CD4-positive, alpha-beta T cell treated with Interleukin-10 for 1 hour (primary cell): ENCODE measurements at regions not wholly inside any gene's neighbourhood (a gene's known extent, or its start where the extent isn't known, plus 50 kb on each side); places are given as distances from the start of the nearest gene placed in this dataset.
A peak's percentile ranks its signal among the peaks of the same experiment; 100 is the strongest.
"Not testable (repeated sequence)": the region's sequence is repeated elsewhere in the genome, so short reads cannot be mapped to it uniquely, and the experiment has no call there.

Experiments used
- DNase-seq: peaks from one replicate; pipeline ENCODE4 v3.0.0-alpha.2; 2020

DNA sequence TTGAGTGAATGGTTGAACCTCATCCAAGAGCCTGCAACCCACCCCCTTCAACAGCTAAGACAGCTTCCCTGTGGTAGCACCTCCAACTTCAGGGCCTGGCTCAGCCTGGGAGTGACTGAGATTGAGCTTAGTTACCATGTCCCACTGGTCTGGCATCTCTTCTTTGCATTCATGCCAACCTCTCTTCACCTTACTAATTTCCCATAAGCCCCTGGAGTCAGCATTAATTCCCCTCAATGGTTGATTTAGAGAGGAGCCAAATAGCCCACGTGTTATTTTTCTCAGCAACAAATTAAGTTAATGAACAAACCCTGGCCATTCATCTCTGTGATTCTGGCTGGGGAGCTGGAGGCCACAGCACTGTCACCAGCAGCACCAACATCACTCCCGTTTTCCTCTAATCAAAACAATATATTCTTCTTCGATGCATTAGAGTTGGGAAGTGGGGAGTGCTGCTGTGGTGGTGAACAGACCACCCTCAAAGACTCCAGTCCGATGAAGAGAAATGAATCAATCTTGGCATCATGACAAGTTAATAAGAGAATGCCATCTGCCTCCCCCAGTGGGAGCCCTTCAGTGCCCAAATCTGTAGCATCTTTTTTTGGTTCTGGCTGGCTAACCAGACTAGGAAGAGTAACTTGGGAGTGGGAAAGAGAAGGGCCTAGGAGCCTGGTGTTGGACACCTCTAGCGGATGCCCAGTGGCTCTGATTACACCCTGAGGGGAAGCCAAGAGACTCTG lies 83.2 kb upstream of the ADRA1D start:
- no peak for DNase-seq

DNA sequence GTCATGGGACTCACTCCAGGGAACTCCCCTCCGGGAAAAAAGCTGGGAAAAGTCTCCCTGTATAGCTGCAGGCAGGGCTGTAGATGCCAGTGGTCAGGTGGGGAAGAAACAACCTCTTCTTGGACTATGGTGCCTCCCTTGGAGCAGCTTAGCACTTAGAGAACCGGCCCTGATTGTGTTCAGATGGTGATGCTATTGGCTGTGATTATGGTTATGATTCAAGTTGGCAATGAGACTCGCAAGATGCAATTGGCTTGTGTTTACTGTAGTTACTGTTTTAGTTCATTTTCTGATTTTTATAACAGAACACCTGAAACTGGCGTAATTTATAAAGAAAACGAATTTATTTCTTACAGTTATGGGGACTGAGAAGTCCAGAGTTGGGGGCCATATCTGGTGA lies 80.9 kb upstream of the ADRA1D start:
- no peak for DNase-seq

DNA sequence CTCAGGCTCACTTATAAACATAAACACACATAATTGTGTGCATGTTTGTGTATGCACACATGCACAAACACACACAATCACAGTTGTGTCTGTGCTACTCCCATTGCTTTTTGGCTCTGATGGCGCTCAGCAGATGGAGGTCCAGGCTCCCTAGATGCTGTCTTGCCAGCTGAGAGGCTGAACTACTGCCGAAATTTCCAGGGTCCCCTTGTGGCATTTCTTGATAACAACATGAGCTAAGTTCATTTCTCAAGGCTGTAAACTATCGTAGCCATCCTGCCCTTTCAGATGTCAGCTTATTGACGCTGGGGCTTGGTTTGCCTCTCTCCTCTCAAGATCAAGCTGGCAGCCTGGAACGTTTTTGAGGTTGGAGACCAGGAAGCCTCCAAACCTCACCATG lies 80.1 kb upstream of the ADRA1D start:
- DNase-seq: no peak

DNA sequence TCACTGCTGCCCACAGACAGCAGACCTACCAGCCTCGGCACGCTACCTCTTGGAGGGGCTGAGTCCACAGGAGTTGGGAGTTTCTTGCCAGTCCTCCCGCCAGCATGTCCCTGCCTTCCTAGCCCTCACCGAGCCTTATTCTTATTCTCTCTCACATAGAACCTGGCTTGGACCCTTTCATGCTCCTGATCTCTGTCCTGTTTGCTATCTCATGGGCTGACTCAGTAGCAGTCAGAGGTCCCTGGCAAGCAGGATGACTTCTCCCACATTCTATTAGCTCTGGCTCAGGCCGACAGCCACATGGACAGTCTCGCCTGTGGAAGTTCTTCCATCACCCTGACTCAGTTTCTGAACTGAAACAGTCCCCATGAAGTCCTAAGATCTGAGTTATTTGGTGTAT lies 79.5 kb upstream of the ADRA1D start:
- no peak for DNase-seq

DNA sequence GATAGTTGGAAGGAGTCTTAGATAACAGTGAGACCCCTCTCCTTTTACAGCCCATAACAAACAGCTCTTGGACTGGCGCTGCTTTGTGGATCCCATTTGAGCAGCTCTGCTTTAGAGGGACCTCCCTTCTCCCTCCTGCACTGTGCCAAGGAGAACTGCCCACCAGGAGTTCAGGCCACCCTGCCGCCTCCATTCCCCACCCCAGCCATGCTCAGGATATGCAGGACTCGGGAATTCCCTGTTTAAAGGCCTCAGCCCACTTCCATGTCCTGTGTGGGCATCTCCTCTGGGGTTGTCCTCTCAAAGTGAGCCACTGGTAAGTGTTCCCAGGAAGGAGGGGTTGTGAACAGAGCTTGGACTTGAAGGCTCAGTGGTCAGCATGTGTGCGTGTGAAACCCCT lies 78.9 kb upstream of the ADRA1D start:
- DNase-seq: no peak

DNA sequence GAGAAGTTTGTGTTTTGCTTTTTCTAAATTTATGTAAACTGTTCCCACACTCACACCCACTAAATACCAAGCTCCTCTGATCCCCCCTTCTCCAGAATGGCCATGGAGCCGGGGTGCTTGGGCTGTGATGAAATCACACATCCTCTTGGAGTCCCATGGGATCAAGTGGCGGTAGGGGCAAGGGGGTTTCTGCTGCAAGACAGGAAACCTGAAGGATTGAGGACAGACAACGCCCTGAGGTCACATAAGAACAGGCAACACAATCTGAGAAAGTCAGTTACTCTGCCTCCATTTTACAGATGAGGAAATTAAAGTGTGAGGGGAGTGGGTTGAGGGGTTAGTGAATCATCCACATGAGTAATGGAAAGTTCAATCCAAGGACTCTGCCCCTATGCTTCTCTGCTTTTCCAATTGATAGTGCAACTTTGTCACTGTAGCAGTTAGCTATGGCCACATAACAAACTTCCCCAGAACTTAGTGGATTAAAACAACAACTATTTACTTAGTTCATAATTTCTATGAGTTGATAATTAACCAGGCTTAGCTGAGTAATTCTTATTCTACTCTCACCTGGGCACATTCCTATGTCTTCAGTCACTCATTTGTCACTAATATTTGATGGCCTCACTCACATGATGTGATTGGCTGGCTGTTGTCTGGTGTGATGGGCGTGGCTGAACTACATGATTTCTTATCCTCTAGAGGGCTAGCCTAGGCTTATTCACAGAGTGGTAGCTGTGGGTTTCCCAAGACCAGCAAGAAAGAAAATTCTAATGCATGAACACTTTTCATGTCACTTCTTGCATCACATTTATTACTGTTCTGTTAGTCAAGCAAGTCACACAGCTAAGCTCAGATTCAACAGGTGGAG lies 77.3 kb upstream of the ADRA1D start:
- DNase-seq: no peak

DNA sequence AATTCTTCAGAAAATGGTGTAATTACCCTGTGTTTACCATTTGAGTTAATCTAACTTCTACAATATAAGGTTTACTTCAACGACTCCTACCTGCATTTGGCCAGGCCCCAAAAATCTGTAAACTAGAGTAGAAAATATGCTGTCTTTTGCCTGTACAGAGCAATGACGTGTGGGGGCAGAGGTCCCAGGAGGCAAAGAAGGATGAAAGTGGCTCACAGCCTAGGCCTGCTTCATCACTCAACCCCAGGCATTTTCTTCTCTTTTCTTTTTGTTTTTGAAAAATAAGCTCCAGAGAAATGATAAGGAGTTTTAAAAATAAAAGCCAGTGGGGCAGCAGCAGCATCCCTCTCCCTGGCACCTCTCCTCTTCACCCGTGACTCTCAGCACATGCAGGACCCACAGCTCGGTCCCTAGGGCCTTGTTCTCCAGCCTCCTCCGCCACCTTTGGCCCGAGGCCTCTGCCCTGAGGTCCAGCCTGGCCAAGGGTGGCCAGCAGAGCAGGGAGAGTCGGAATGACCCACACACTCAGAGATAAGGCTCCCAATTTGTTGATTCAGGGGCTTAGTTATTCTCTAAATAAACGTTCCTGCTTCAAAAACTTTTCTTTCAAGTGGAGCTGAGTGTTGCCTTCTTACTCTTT lies 76.6 kb upstream of the ADRA1D start:
- DNase-seq: no peak

DNA sequence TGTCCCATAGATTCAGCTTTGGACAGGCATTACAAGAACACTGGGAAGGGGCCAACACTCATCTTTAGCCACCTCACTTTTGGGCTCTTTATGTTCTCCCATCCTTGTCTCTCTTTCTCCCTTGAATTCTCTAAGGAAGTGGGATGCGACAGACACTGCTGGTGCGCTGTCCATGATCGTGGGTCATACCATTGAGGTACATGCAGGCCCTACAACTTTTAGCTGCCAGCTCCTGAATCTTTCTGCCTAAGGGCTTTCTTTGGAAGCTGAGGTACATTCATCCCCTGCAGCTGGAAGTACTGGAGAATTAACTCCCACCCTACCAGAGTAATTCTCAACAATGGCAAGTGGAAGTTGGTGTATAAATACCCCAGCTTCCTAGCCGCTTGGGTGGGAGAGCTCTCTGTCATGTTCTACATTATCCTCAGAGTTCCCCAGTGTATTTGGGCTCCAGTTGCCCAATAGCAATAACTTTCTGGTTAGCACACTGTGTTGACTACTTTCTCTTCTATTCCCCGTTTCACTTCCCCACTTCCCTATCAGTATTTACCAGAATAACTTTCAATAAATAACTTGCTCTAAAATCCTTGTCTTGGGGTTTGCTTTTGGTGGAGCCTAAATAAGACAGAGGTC lies 75.6 kb upstream of the ADRA1D start:
- no peak for DNase-seq

DNA sequence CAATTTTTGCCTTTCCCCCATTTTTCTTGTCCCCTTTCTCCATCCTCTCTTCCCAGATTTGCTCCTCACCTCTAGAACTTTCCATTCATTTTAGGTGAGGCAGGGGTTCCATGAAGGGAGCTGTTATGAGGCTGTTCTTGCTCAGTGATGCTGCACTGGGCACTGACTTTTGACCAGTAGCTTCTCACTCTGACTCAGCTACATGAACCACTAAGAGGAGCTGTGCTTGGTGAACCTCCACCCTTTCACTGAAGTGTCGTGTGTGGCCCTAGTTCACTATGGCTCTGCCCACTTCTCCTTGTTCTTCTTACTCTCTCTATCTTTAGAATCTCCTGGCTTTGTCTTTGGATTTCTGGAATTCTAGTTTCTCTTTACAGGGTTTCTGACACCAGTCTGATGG lies 73.4 kb upstream of the ADRA1D start:
- DNase-seq: no peak

DNA sequence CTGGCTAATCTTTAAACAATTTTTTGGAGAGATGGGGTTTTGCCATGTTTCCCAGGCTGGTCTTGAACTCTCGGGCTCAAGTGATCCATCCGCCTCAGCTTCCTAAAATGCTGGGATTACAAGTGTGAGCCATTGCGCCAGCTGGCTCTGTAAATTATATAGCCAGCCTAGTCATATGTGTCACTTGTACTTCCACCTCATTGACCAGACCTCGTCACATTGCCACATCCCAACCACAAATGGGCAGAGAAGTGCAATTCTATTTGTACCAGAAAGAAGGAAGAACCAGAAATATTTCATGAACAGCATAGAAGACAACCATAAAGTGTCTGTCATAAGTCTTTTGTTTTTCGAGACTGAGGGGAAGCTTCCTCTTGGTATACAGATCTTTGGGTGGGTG lies 71.2 kb upstream of the ADRA1D start:
- peak; percentile 7 for DNase-seq

DNA sequence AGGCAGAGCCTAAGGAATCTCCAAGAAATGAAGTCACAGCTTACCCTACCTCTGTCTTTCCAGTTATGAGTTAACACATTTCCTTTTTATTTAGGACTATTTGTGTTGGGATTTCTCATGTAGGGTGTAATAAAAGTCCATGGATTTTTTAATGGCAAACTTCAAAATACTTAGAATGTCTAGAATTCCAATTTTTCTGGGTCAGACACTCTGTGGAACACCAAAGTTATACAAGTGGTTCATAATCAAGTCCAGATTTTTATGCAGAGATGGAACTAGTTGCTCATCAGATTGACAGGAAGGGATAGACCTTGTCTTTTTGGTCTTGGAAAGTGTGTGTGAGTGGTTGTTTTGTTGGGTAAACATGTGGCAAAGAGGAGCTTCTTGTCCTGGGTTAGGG lies 69.8 kb upstream of the ADRA1D start:
- DNase-seq: no peak

DNA sequence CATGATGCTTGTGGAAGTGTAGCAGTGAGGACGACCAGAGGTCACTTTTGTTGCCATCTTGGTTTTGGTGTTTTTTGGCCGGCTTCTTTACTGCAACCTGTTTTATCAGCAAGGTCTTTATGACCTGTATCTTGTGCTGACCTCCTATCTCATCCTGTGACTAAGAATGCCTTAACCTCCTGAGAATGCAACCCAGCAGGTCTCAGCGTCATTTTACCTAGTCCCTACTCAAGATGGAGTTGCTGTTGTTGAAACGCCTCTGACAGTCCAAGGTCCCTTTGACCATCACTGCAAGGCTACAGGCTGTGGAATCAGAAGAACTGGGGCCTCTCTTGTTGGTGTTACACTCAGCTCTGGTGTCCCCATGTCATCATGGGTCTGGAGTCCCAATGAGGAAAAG lies 61.5 kb upstream of the ADRA1D start:
- DNase-seq: not testable (repeated sequence)

DNA sequence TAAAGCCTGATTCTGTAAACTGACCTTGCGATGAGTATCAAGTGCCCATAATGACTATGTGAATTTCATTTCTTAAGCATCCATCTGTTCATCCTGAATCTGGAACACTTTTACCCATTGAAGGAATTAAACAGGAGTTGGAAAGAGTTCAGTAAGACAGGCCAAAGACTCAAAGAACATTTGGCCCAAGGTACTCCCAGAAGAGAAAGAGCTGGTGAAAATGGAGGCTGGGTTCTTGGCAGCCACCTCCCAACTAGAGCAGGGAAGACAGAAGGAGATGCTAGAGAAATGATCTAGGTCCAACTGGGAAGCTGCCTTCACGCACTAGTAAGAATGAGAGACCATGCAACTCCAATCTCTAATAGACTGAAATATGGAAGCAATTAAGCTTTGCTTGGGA lies 57.1 kb upstream of the ADRA1D start:
- DNase-seq: no peak

DNA sequence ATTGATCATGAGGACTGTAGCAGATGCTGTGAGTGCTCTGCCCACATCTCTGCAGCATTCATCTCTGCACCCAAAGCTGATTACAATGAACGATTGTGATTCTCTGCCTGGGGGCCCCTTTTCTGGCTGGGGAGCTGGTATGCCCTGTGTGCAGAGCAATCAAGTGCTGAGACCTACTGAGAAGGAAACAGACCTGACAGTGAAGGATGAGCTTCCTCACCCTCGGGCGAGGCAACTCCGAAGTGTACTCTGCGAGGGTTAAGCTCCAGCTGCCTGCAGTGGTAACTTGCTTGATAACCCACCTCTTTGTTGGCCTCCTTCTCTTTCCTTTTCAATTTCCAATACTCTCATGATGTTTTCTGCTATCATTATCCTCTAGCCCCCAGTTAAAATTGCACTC lies 56.0 kb upstream of the ADRA1D start:
- no peak for DNase-seq

DNA sequence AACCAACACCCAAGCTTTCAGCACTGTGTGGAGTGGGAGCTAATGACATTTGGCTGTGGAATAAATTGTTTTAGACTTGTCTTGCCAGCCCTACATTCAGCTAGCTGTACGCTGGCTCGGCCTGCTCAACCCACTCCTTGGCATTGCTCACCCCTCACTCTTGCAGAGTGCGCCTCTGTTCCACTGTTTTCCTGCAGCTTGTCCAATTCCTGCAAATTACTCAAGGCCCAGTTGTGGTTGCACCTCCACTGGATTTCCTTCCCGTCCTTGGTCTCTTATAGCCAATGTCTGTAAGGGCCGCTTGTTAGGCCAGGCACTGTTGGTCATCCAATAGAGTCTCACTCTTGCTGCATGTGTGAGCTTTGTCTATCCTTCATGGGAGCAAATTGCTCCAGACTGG lies 55.5 kb upstream of the ADRA1D start:
- no peak for DNase-seq

DNA sequence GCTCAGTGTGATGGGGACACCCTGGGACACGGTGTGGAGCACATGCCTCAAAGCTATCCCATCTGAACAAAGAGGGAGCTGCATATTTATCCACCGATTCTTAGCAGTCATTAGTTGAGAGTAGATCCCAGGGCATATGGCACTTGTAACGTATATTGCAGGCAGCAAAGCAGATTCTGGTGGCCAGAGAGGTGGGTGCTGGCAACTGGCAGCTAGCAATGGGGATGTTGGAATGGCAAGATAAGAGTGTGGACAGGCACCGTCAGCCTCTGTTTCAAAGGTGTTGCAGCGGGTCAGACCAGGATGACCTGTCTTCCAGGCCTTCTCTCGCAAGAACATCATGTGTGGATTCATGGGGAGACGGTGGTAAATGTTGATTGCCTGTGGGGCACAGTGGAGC lies 54.0 kb upstream of the ADRA1D start:
- DNase-seq: no peak

DNA sequence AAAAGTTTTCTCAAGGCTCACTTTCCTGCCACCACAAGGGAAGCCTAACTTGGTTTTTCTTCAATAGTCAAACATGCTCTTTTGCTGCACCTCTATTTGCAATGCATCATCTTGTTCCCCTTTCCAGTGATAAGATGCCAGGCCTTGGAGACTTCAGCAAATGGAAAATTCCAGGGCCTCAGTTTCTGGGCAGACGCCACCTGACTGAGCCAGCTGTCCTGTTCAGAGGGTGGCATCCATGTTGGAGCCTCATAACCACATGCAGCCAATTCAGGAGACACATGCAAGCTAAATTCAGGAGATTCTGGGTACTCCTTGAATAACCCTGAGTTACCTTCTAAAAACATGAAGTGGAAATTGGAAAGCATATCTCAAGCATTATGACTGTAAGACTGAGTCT lies 51.8 kb upstream of the ADRA1D start:
- DNase-seq: no peak

DNA sequence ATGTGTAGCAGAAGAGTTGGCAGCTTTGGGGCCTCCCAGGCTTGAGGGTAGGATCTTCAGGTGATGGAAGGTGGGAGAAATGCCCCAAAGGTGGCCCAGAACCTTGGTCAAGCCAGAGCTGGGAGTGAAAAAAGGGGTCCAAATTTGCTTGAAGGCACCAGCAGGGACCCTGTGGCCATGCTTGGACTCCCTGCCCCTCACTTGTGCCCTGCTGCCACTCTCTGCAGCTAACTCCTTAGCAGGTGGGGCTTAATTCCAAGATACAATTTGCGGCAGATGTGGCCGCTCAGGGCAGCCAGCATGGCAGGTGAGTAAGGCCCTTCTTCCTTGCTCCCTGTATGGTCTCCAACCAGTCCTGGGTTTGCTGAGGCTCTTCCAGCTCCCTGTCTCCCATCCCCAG lies 51.3 kb upstream of the ADRA1D start:
- DNase-seq: no peak

DNA sequence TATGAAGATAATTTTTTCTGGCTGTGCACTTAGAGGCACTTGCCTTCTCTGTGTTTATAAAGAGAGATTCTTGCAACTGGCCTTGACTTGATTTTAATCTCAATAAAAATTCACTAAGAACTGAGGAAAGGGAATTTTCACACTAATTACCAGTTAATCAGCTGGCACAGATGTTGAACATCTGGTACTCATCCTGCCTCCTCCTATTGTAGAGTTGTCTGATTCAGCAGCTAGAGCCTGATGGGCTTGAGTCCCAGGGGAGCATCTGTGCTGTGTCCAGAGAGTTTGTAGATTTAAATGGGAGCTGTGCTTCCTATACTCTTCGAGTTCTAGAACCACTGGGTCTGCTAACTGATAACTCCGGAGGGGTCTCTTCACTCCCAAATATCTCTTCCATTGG lies 50.7 kb upstream of the ADRA1D start:
- no peak for DNase-seq

DNA sequence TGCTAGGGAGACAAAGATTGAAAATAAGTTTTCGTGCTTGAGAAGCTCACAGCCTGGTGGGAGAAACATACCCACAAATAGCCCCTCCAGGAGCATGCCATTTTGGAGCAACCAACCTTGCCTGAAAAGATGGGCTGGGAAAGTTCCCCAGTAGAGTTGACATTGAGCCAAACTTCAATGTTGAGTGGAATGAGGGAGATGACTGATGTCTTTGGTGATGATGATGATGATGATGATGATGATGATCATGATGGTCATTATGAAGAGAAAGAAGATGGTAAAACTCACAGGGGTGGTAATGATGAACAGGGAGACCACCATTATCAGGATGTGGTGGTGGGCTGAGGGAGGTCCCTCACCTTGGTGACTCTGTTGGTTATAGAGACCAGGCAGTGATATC lies 50.1 kb upstream of the ADRA1D start:
- no peak for DNase-seq
